ENCODE measurements at regions not wholly inside any gene's neighbourhood (a gene's known extent, or its start where the extent isn't known, plus 50 kb on each side); places are given as distances from the start of the nearest gene placed in this dataset.

- no peaks in the 10 kb centered on the region for H3K36me3 ChIP-seq (ENCODE audit: control insufficient read depth, insufficient read depth, low read length)
- TF ChIP-seq CTCF (IDR thresholded peaks at IDR 0.05; ENCODE audit: insufficient read depth, low read length, severe bottlenecking), result no peak
- H3K4me3 ChIP-seq (ENCODE audit: low read depth, low read length), result no peak overlapping the region
- DNase-seq (ENCODE audit: low read depth), result no peak
- peak; percentile 50 for FAIRE-seq
- H3K27me3 ChIP-seq (ENCODE audit: control insufficient read depth, insufficient read depth, low read length), result no peaks in the 10 kb centered on the region
These were observed 550.3 kb upstream of the TNP1 start for GRCh38 chr2:217409949-217410680.

GRCh38 chr2:217407362-217407761 lies 547.5 kb upstream of the TNP1 start:
- no peak for TF ChIP-seq CTCF (IDR thresholded peaks at IDR 0.05; ENCODE audit: insufficient read depth, low read length, severe bottlenecking)
- no peak overlapping the region for H3K4me3 ChIP-seq (ENCODE audit: low read depth, low read length)
- DNase-seq (ENCODE audit: low read depth) (no peak), FAIRE-seq (no peak)
- no peaks in the 10 kb centered on the region for H3K27me3 ChIP-seq (ENCODE audit: control insufficient read depth, insufficient read depth, low read length)
- no peaks in the 10 kb centered on the region for H3K36me3 ChIP-seq (ENCODE audit: control insufficient read depth, insufficient read depth, low read length)

- DNase-seq (ENCODE audit: low read depth) (no peak), FAIRE-seq (no peak)
- Histone ChIP-seq H3K36me3 (ENCODE audit: control insufficient read depth, insufficient read depth, low read length) (no peaks in the 10 kb centered on the region), H3K4me3 (ENCODE audit: low read depth, low read length) (no peak overlapping the region), H3K27me3 (ENCODE audit: control insufficient read depth, insufficient read depth, low read length) (no peaks in the 10 kb centered on the region)
- TF ChIP-seq CTCF (IDR thresholded peaks at IDR 0.05; ENCODE audit: insufficient read depth, low read length, severe bottlenecking), result no peak
These were observed 544.4 kb upstream of the TNP1 start for GRCh38 chr2:217404236-217404760.

- Histone ChIP-seq H3K36me3 (ENCODE audit: control insufficient read depth, insufficient read depth, low read length) (no peaks in the 10 kb centered on the region), H3K27me3 (ENCODE audit: control insufficient read depth, insufficient read depth, low read length) (no peaks in the 10 kb centered on the region), H3K4me3 (ENCODE audit: low read depth, low read length) (no peak overlapping the region)
- TF ChIP-seq CTCF (IDR thresholded peaks at IDR 0.05; ENCODE audit: insufficient read depth, low read length, severe bottlenecking), result no peak
- FAIRE-seq (peak; percentile 80), DNase-seq (ENCODE audit: low read depth) (peak; percentile 92)
These were observed 543.0 kb upstream of the TNP1 start for GRCh38 chr2:217402761-217403383.

- DNase-seq (ENCODE audit: low read depth), result no peak
- H3K27me3 ChIP-seq (ENCODE audit: control insufficient read depth, insufficient read depth, low read length), result no peaks in the 10 kb centered on the region
- FAIRE-seq, result no peak
- no peaks in the 10 kb centered on the region for H3K36me3 ChIP-seq (ENCODE audit: control insufficient read depth, insufficient read depth, low read length)
- no peak for TF ChIP-seq CTCF (IDR thresholded peaks at IDR 0.05; ENCODE audit: insufficient read depth, low read length, severe bottlenecking)
- H3K4me3 ChIP-seq (ENCODE audit: low read depth, low read length), result no peak overlapping the region
These were observed 542.3 kb upstream of the TNP1 start for GRCh38 chr2:217402144-217402543.

Data from bronchial epithelial cell (primary cell).